NCI-H748 (cell line): ENCODE measurements at regions not wholly inside any gene's neighbourhood (a gene's known extent, or its start where the extent isn't known, plus 50 kb on each side); places are given as distances from the start of the nearest gene placed in this dataset.
"Not testable (repeated sequence)": the region's sequence is repeated elsewhere in the genome, so short reads cannot be mapped to it uniquely, and the experiment has no call there.

ENCODE experiments used
- DNase-seq: peaks from one replicate; lab custom pipeline; 2025; ENCODE audit not compliant: unreplicated experiment; lab: John Stamatoyannopoulos, UW

- DNase-seq = no peak
Observed at GRCh38 chr4:148686449-148686848, 244.2 kb upstream of the NR3C2 start.

- DNase-seq = no peak
Observed at GRCh38 chr4:148684638-148685037, 242.4 kb upstream of the NR3C2 start.

GRCh38 chr4:148680884-148681283 lies 238.7 kb upstream of the NR3C2 start:
- no peak for DNase-seq

DNA sequence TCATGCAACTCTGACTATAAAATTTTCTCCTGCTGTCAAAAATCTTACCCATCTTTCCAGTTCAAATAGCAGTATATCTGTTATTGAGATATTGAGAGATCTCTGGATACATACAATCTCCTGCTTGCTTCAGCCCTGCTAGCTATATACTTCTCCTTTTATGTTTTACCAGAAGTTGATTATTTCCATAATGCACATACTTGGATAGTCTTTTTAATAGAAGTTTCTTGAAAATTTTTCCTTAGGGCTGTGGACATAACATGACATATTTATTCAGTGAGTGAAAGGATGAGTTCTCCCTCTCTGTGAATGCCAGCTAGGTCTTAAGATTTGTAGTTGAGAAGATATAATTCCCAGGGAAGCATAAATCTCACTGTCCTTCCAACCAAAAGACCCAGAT lies 234.1 kb upstream of the NR3C2 start:
- DNase-seq = no peak

DNA sequence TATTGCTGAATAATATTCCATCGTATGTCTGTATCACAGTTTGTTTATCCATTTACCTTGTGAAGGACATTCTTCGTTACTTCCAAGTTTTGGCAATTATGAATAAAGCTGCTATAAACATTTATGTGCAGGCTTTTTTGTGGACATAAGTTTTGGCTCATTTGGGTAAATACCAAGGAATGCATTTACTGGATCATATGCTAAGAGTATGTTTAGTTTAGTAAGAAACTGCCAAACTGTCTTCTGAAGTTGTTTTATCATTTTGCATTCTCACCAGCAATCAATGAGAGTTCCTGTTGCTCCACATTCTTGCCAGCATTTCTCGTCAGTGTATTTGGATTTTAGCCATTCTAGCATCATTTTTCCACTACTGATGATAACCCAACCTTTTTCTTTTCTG lies 232.7 kb upstream of the NR3C2 start:
- no peak for DNase-seq

DNA sequence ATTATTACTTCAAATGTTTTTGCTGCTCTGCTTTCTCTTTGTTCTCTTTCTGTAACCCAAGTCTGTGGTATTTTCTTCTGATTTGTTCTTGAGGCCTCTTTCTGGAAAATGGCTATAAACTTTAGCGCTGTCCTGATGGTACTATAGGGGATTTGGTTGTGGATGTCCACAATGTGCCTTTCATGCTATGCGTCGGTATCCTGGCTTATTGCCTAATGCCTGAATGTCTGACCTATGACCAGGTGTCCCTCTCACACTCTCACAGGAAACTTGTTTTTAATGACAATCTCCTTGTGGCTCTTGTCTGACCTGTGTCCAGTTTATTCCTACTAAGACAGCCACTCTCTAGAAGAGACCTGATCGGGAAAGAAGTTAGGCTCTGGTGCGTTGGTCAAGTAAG lies 222.4 kb upstream of the NR3C2 start:
- no peak for DNase-seq

DNA sequence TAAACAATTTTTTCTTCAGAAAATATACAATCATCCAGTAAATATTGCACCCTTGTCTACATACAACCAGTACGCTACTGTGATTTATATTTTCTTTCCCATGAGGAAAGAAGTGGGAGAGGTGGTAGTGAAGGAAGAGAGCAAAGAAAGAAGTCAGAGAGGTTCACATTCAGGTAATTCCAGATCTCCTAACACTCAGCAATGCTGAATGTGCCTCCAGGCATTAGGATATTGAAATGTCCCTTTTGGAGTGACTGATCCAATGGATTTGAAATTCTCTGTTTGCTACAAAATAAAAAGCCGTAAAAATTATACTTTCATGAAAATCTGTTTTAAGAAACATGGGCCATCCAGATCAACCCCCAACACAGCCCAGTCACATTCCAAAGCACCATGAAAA lies 211.9 kb upstream of the NR3C2 start:
- DNase-seq = no peak

GRCh38 chr4:148653681-148654080 lies 211.5 kb upstream of the NR3C2 start:
- no peak for DNase-seq

- no peak for DNase-seq
Observed at GRCh38 chr4:148651991-148652390, 209.8 kb upstream of the NR3C2 start.

DNA sequence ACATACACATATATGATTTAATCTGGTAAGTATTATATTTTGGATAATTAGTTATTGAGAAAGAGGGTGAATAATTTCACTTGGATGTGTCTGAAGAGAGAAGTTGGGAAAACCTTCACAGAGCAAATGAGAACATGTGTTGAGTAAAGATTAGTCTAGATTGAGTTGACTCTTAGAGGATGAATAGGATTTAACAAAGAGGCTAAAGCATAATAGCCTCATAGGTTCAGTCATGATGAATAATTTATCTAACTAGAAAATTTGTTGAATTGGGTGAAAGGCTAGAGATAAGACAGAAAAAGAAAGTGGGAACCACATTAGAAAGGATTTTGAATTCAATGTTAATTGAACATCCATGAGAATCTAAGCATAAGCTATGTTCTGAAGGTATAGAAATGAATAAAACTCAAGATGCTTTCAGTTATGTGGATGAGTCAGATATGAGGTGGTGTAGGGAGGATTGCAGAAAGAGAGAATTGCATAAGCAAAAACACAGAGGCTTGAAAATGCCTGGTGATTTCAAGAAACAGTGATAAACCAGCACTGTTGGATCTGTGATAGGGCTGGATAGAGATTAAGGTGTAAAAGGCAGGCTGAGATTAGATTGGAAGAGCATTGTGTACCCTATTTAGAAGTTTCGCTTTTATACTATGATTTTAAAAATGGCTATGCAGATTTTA lies 207.6 kb upstream of the NR3C2 start:
- DNase-seq = no peak

DNA sequence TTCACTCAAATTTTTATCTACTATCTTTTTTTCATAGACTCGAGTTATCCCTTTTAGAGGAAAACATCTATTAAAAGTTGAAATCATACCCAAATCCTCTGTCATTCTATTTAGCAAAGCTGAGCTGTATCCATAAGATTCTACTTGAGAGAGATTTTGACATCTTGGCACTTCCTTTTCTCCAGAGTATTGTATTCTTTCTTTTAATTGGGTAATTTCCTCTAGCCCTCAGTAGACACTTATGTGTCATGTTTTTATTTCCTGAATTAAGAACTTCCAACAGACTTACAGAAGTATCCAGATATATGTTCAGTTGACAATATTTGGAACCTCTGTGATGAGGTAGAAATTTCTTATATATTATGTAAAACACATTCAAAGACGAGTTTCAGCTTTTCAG lies 201.6 kb upstream of the NR3C2 start:
- DNase-seq = no peak

DNA sequence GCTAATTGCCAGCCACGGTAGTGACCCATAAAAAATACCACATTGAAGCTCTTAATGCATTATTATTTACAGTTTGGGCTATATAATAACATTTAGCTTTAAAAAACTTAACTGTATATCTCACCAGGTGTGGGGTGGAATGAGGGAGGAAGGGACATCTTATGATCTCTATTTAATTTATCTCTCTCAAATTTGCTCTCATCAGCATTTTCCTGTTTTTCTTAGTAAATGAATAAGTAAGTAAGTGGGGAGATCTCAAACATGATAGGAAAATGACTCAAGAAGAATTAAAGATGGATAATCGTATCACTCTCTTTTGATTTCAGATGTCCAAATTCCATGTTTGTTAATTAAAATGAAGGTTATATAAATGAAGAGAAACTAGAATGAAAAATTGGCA lies 200.7 kb upstream of the NR3C2 start:
- DNase-seq = no peak

DNA sequence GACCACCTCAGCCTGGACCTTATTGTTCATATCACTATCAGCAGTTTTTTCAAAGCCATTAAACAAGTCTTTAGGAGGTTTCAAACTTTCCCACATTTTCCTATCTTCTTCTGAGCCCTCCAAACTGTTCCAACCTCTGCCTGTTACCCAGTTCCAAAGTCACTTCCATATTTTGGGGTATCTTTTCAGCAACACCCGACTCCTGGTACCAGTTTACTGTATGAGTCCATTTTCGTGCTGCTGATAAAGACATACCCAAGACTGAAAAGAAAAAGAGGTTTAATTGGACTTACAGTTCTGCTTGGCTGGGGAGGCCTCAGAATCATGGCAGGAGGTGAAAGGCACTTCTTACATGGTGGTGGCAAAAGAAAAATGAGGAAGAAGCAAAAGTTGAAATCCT lies 195.9 kb upstream of the NR3C2 start:
- not testable (repeated sequence) for DNase-seq

DNA sequence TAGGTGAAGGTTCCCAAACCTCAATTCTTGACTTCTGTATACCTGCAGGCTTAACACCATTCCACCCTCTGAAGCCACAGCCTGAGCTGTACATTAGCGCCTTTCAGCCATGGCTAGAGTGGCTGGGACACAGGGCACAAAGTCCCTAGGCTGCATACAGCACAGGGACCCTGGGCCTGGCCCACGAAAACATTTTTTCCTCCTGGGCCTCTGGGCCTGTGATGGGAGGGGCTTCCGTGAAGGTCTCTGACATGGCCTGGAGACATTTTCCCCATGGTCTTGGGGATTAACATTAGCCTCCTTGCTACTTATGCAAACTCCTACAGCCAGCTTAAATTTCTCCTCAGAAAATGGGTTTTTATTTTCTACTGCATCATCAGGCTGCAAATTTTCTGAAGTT lies 195.2 kb upstream of the NR3C2 start:
- not testable (repeated sequence) for DNase-seq

GRCh38 chr4:148634476-148634875 lies 192.3 kb upstream of the NR3C2 start:
- DNase-seq = no peak

DNA sequence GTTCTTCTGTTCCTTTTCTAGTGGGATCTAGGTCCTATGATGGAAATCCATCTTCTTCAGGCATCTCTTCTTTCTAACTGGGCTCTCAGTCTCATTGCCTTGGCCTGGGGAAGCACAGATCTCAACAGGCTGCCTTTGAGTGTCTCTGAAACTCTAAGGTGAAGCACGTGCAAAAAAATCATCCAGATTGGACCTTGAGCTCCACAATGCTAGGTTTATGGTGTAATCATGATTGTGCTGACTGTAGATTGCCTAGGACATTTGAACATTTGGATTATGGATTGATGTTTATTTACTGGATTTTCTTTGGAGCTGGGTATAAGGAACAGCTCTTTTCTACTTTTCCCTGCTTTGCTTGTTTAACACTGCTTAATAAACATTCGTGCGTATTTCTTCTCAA lies 191.5 kb upstream of the NR3C2 start:
- no peak for DNase-seq

DNA sequence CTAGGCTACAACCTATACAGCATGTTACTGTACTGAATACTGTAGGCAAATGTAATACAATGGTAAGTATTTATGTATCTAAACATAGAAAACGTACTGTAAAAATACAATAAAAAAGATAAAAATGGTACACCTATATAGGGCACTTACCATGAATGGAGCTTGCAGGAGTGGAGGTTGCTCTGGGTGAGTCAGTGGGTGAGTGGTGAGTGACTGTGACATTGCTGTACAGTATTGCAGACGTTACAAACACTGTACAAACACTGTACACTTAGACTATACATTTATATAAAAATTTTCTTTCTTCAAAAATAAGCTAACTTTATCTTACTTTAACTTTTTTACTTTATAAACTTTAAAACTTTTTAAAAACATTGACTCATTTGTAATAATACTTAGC lies 190.3 kb upstream of the NR3C2 start:
- DNase-seq = no peak

DNA sequence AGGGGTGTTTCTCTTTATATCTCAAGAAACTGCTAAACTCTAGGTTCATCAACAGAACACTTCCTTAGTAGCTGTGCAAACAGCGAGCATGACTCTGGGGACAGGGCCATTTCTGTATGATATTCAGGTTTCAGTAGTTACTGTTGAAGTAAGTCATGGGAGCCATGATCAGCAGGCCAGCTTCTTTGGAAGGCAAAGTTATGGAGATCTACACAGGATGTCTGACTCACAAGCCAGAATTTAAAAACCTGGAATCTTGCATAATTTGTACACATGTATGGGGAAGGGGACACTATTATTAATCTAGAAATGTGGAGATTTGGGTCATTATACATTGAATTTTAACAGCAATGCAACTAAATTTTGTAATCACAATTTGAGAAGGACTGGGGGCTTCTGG lies 187.8 kb upstream of the NR3C2 start:
- DNase-seq = no peak

- DNase-seq = no peak
Observed at GRCh38 chr4:148618856-148619255, 176.6 kb upstream of the NR3C2 start.

- no peak for DNase-seq
Observed at GRCh38 chr4:148608968-148609367, 166.8 kb upstream of the NR3C2 start.

DNA sequence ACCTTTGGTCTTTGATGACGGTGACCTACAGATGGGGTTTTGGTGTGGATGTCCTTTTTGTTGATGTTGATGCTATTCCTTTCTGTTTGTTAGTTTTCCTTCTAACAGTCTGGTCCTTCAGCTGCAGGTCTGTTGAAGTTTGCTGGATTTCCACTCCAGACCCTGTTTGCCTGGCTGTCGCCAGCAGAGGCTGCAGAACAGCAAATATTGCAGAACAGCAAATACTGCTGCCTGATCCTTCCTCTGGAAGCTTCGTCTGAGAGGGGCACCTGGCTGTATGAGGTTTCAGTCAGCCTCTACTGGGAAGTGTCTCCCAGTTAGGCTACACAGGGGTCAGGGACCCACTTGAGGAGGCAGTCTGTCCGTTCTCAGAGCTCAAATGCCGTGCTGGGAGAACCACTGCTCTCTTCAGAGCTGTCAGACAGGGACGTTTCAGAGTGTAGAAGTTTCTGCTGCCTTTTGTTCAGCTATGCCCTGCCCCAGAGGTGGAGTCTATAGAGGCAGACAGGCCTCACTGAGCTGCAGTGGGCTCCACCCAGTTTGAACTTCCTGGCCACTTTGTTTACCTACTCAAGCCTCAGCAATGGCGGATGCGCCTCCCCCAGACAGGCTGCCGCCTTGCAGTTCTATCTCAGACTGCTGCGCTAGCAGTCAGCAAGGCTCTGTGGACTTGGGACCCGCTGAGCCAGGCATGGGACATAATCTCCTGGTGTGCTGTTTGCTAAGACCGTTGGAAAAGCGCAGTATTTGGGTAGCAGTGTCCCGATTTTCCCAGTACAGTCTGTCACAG lies 156.4 kb upstream of the NR3C2 start:
- peak; percentile 0 for DNase-seq

GRCh38 chr4:148589182-148589581 lies 147.0 kb upstream of the NR3C2 start:
- DNase-seq = no peak

- DNase-seq = no peak
Observed at GRCh38 chr4:148575577-148575976, 133.4 kb upstream of the NR3C2 start.
